ENCODE measurements at regions not wholly inside any gene's neighbourhood (a gene's known extent, or its start where the extent isn't known, plus 50 kb on each side); places are given as distances from the start of the nearest gene placed in this dataset.
"Not testable (repeated sequence)": the region's sequence is repeated elsewhere in the genome, so short reads cannot be mapped to it uniquely, and the experiment has no call there.

- Histone ChIP-seq H3K9me3 (ENCODE audit: low read depth) (no peaks in the 10 kb centered on the region), H3K9ac (no peak overlapping the region), H3K27me3 (no peaks in the 10 kb centered on the region), H3K79me2 (ENCODE audit: low read depth) (no peaks in the 10 kb centered on the region), H4K20me1 (ENCODE audit: low read depth) (no peaks in the 10 kb centered on the region), H2AFZ (replicated peaks) (no peak overlapping the region), H3K27ac (no peak overlapping the region), H3K4me2 (no peak overlapping the region), H3K4me1 (no peaks in the 10 kb centered on the region), H3K36me3 (no peaks in the 10 kb centered on the region), H3F3A (ENCODE audit: low read depth) (no peaks in the 10 kb centered on the region), H3K4me3 (no peak overlapping the region)
- H3K36me3 Mint-ChIP-seq, result no peaks in the 10 kb centered on the region
- peaks cover 5% of the 10 kb centered on the region for H3K4me1 Mint-ChIP-seq
- H3K27ac Mint-ChIP-seq, result no peak overlapping the region
- TF ChIP-seq EZH2phosphoT487 (IDR thresholded peaks at IDR 0.05), result no peak
- H3K27me3 Mint-ChIP-seq (ENCODE audit: insufficient read depth, low read depth), result no peaks in the 10 kb centered on the region
- no peaks in the 10 kb centered on the region for H3K9me3 Mint-ChIP-seq
- no peak for DNase-seq (ENCODE audit: low spot score)
- H3K4me3 Mint-ChIP-seq, result no peak overlapping the region
Measured at GRCh38 chrX:94854251-94854650, 1180.2 kb downstream of the FAM133A start.

GRCh38 chrX:94862470-94862869 is 1188.5 kb downstream of the FAM133A start:
- DNase-seq (ENCODE audit: low spot score); H3K4me1 Mint-ChIP-seq; H2AFZ ChIP-seq (replicated peaks); H3K27me3 Mint-ChIP-seq (ENCODE audit: insufficient read depth, low read depth); H3K9me3 Mint-ChIP-seq; H3F3A ChIP-seq (ENCODE audit: low read depth); H3K27ac ChIP-seq; H3K4me2 ChIP-seq; H3K36me3 ChIP-seq; H3K4me3 Mint-ChIP-seq; H3K36me3 Mint-ChIP-seq; H3K4me1 ChIP-seq; H3K79me2 ChIP-seq (ENCODE audit: low read depth); H3K27me3 ChIP-seq; H4K20me1 ChIP-seq (ENCODE audit: low read depth); H3K4me3 ChIP-seq; H3K27ac Mint-ChIP-seq; H3K9ac ChIP-seq; H3K9me3 ChIP-seq (ENCODE audit: low read depth): not testable (repeated sequence)

- TF ChIP-seq CTCF (IDR thresholded peaks at IDR 0.05) (no peak), EZH2 (IDR thresholded peaks at IDR 0.05) (no peak), EZH2phosphoT487 (IDR thresholded peaks at IDR 0.05) (no peak)
- no peak overlapping the region for H3K27ac Mint-ChIP-seq
- no peak overlapping the region for H3K4me3 Mint-ChIP-seq
- H3K9me3 ChIP-seq (ENCODE audit: low read depth), result no peaks in the 10 kb centered on the region
- no peaks in the 10 kb centered on the region for H3K27me3 Mint-ChIP-seq (ENCODE audit: insufficient read depth, low read depth)
- no peaks in the 10 kb centered on the region for H3K4me1 ChIP-seq
- no peak overlapping the region for H2AFZ ChIP-seq (replicated peaks)
- H3K36me3 Mint-ChIP-seq, result no peaks in the 10 kb centered on the region
- no peaks in the 10 kb centered on the region for H3F3A ChIP-seq (ENCODE audit: low read depth)
- DNase-seq (ENCODE audit: low spot score), result no peak
- H3K4me1 Mint-ChIP-seq, result no peaks in the 10 kb centered on the region
- H3K79me2 ChIP-seq (ENCODE audit: low read depth), result no peaks in the 10 kb centered on the region
- H3K9ac ChIP-seq, result no peak overlapping the region
- no peak overlapping the region for H3K4me3 ChIP-seq
- no peaks in the 10 kb centered on the region for H3K27me3 ChIP-seq
- no peak overlapping the region for H3K27ac ChIP-seq
- no peaks in the 10 kb centered on the region for H3K9me3 Mint-ChIP-seq
- H3K4me2 ChIP-seq, result no peak overlapping the region
- no peaks in the 10 kb centered on the region for H4K20me1 ChIP-seq (ENCODE audit: low read depth)
- H3K36me3 ChIP-seq, result no peaks in the 10 kb centered on the region
Measured at GRCh38 chrX:94871640-94872039, 1197.6 kb downstream of the FAM133A start.

- Mint-ChIP-seq H3K36me3 (no peaks in the 10 kb centered on the region), H3K4me3 (no peak overlapping the region), H3K4me1 (no peaks in the 10 kb centered on the region), H3K9me3 (no peaks in the 10 kb centered on the region), H3K27me3 (ENCODE audit: insufficient read depth, low read depth) (no peaks in the 10 kb centered on the region), H3K27ac (no peak overlapping the region)
- Histone ChIP-seq H3K4me2 (no peak overlapping the region), H3K27me3 (no peaks in the 10 kb centered on the region), H3K9ac (no peak overlapping the region), H3F3A (ENCODE audit: low read depth) (no peaks in the 10 kb centered on the region), H3K9me3 (ENCODE audit: low read depth) (no peaks in the 10 kb centered on the region), H3K36me3 (no peaks in the 10 kb centered on the region), H3K4me1 (no peaks in the 10 kb centered on the region), H3K4me3 (no peak overlapping the region), H2AFZ (replicated peaks) (no peak overlapping the region), H3K27ac (no peak overlapping the region), H3K79me2 (ENCODE audit: low read depth) (no peaks in the 10 kb centered on the region), H4K20me1 (ENCODE audit: low read depth) (no peaks in the 10 kb centered on the region)
- no peak for DNase-seq (ENCODE audit: low spot score)
- no peak for TF ChIP-seq EZH2phosphoT487 (IDR thresholded peaks at IDR 0.05)
- no peak for TF ChIP-seq CTCF (IDR thresholded peaks at IDR 0.05)
- no peak for TF ChIP-seq EZH2 (IDR thresholded peaks at IDR 0.05)
Measured at GRCh38 chrX:94901849-94902248, 1227.8 kb downstream of the FAM133A start.

Data from neural progenitor cell (in vitro differentiated cells).